Endothelial cell of umbilical vein (primary cell): ENCODE measurements at regions not wholly inside any gene's neighbourhood (a gene's known extent, or its start where the extent isn't known, plus 50 kb on each side); places are given as distances from the start of the nearest gene placed in this dataset.

Experiments
- BruUV-seq: library from RNA; stranded (reverse); fragments of 400-500 nt; replicated peaks from 2 replicates; lab custom pipeline; 2021; lab: Mats Ljungman, UMichigan
- CTCF ChIA-PET: fragments of 300-600, 350-600 bp; sonication (Branson Sonifier 250); formaldehyde crosslinking; loops from one replicate; lab custom pipeline; 2021; ENCODE audit warnings: antibody characterized with exemption, inconsistent platforms; lab: Charles Lee
- POLR2A ChIA-PET: fragments of 300-600, 350-600 bp; sonication (Branson Sonifier 250); formaldehyde crosslinking; loops from one replicate; lab custom pipeline; 2021; ENCODE audit warnings: antibody characterized with exemption, inconsistent platforms; lab: Charles Lee
- DNase-seq: peaks from one replicate; pipeline ENCODE4 v3.0.0-alpha.2; 2011; ENCODE audit warnings: low read depth, low spot score
- FAIRE-seq: peaks from 2 replicates; lab custom pipeline; 2011; peaks lifted over from hg19 to GRCh38; lab: Jason Lieb, UNC
- H2AFZ ChIP-seq: 2 replicates; pipeline ENCODE4 v1.6.0; 2012; ENCODE audit warnings: low read depth, low read length, control low read depth, inconsistent platforms
- H3K27ac ChIP-seq: 2 replicates; pipeline ENCODE4 v1.5.1; 2011; ENCODE audit warnings: low read depth, mild to moderate bottlenecking, control low read depth, low read length, moderate library complexity; ENCODE audit not compliant: insufficient read depth
- H3K27me3 ChIP-seq, 2 experiments: 2 replicates each; pipeline versions ENCODE4 v1.6.0 to v1.6.1; 2011; ENCODE audit warnings: low read length in 2 of 2, mixed read lengths in 1 of 2; ENCODE audit not compliant: control insufficient read depth in 2 of 2, insufficient read depth in 2 of 2
- H3K36me3 ChIP-seq, 2 experiments: 2 replicates in 1 of 2; 3 replicates in 1 of 2; pipeline ENCODE4 v1.5.1; 2011; ENCODE audit warnings: low read length in 2 of 2, mild to moderate bottlenecking in 1 of 2, moderate library complexity in 1 of 2; ENCODE audit not compliant: control insufficient read depth in 2 of 2, insufficient read depth in 2 of 2; ENCODE audit errors: extremely low read depth in 1 of 2
- H3K4me1 ChIP-seq: 3 replicates; pipeline ENCODE4 v1.5.1; 2011; ENCODE audit warnings: mild to moderate bottlenecking, low read length; ENCODE audit not compliant: control insufficient read depth, insufficient read depth; ENCODE audit errors: extremely low read depth
- H3K4me2 ChIP-seq: 2 replicates; pipeline ENCODE4 v1.6.1; 2011; ENCODE audit warnings: low read length, control low read depth, mixed read lengths; ENCODE audit not compliant: insufficient read depth
- H3K4me3 ChIP-seq, 3 experiments: fragments of 200-600 bp in 1 of 3; sonication (generic), shearing (Covaris generic) in 1 of 3; replicated peaks in 1 of 3; 2 replicates each; pipeline ENCODE4 v1.5.1; 2011 to 2016; ENCODE audit warnings: control low read depth in 3 of 3, low read length in 3 of 3, mild to moderate bottlenecking in 2 of 3, inconsistent platforms in 1 of 3, low read depth in 1 of 3, moderate library complexity in 1 of 3; ENCODE audit not compliant: insufficient read depth in 1 of 3
- H3K79me2 ChIP-seq: 2 replicates; pipeline ENCODE4 v1.6.0; 2012; ENCODE audit warnings: low read length, inconsistent platforms; ENCODE audit not compliant: control insufficient read depth, insufficient read depth
- H3K9ac ChIP-seq: replicated peaks from 2 replicates; pipeline ENCODE3; 2011; ENCODE audit warnings: low read length, control low read depth; ENCODE audit not compliant: insufficient read depth; ENCODE audit errors: extremely low read depth
- H3K9me1 ChIP-seq: replicated peaks from 3 replicates; pipeline ENCODE4 v1.6.0; 2011; ENCODE audit warnings: mild to moderate bottlenecking, low read length; ENCODE audit not compliant: control insufficient read depth, insufficient read depth; ENCODE audit errors: extremely low read depth
- H3K9me3 ChIP-seq: replicated peaks from 2 replicates; pipeline ENCODE4 v1.5.1; 2012; ENCODE audit warnings: low read length, inconsistent platforms; ENCODE audit not compliant: control insufficient read depth, insufficient read depth
- H4K20me1 ChIP-seq: replicated peaks from 2 replicates; pipeline ENCODE3; 2011; ENCODE audit warnings: mild to moderate bottlenecking, low read length; ENCODE audit not compliant: control insufficient read depth, insufficient read depth; ENCODE audit errors: extremely low read depth
- EZH2 ChIP-seq: IDR thresholded peaks from 2 replicates; pipeline ENCODE4 v1.6.1; 2012; ENCODE audit warnings: borderline replicate concordance, low read depth, mild to moderate bottlenecking, moderate library complexity, low read length, inconsistent platforms; ENCODE audit not compliant: severe bottlenecking
- FOS ChIP-seq: IDR thresholded peaks from 2 replicates; pipeline ENCODE4 v1.6.1; 2011; ENCODE audit warnings: mild to moderate bottlenecking, low read length, moderate library complexity, borderline replicate concordance; ENCODE audit not compliant: insufficient read depth
- GATA2 ChIP-seq: IDR thresholded peaks from 2 replicates; pipeline ENCODE4 v1.7.0; 2011; ENCODE audit warnings: low read depth, mild to moderate bottlenecking, moderate library complexity, mixed read lengths, low read length; ENCODE audit not compliant: insufficient read length, insufficient read depth
- JUN ChIP-seq: IDR thresholded peaks from 2 replicates; pipeline ENCODE4 v1.6.1; 2011; ENCODE audit warnings: borderline replicate concordance, low read depth; ENCODE audit not compliant: insufficient read length, insufficient read depth
- MYC ChIP-seq: IDR thresholded peaks from one replicate; pipeline ENCODE4 v1.6.1; 2011; ENCODE audit warnings: mild to moderate bottlenecking, low read depth, low read length
- POLR2A ChIP-seq: IDR thresholded peaks from 2 replicates; pipeline ENCODE4 v1.6.1; 2012; ENCODE audit warnings: low read depth, mild to moderate bottlenecking, control low read depth, low read length
- POLR2AphosphoS5 ChIP-seq: IDR thresholded peaks from 2 replicates; pipeline ENCODE4 v1.6.1; 2012; ENCODE audit warnings: low read depth, mild to moderate bottlenecking, control low read depth, low read length, moderate library complexity; ENCODE audit not compliant: insufficient read depth
- dilution Hi-C: fragments of 300-500 bp; cut with MboI; formaldehyde crosslinking; loops from one replicate; pipeline ENCODE4 v1.15.0; 2019; ENCODE audit warnings: low sequenced_read_pairs; ENCODE audit not compliant: extremely low pct_ligation_motif_present
- intact Hi-C: fragments of 100-400 bp; cut with micrococcal nuclease; formaldehyde crosslinking; loops from one replicate; pipeline ENCODE4 v1.10.0; 2022
- TF ChIP-seq, protein P1 (sequence below), 2 donors: IDR thresholded peaks; 1 replicate in 1 of 2; 2 replicates in 1 of 2; pipeline ENCODE4 v1.5.1; 2011; ENCODE audit warnings: low read length in 2 of 2, mild to moderate bottlenecking in 2 of 2, moderate library complexity in 2 of 2, control low read depth in 1 of 2, inconsistent platforms in 1 of 2, low read depth in 1 of 2; ENCODE audit not compliant: insufficient read depth in 1 of 2; ENCODE audit errors: extremely low read depth in 1 of 2
- TF ChIP-seq, protein P2 (sequence below): IDR thresholded peaks from 2 replicates; pipeline ENCODE4 v1.6.1; 2011; ENCODE audit not compliant: insufficient read depth, insufficient read length

DNA sequence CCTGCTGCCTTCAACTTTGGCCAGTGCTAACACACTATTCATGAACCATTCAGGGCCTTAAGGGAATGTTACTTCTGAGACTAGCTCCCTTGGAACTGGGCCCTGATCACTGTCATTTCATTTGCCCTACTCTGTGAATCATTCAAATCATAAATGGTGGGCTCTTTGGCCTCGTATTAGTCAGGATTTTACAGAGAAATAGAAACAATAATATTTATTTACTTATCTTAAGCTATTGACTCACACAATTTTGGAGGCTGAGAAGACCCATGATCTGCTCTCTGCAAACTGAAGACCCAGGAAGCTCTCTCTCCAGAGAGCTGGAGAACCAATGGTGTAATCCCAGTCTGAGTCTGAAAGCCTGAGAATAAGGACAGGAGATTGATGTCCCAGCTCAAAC, 398.5 kb downstream of the LRIG3 start:
- no peaks in the 10 kb centered on the region for H4K20me1 ChIP-seq
- no peak overlapping the region for H3K9ac ChIP-seq
- no peak overlapping the region for H3K27ac ChIP-seq
- no peak overlapping the region for H3K4me3 ChIP-seq
- no peaks in the 10 kb centered on the region for H3K27me3 ChIP-seq
- FAIRE-seq: no peak
- no peaks in the 10 kb centered on the region for H3K36me3 ChIP-seq
- intact Hi-C loops: no loop called here
- no peak for DNase-seq
- ChIA-PET CTCF (interaction anchor here (1.0 to 1.4 kb wide), 3 partner anchors 8 to 538 kb away, joined by 3 read pairs; no protein-coding TSS in a partner anchor), POLR2A (no interaction called here)
- no peaks in the 10 kb centered on the region for H3K9me1 ChIP-seq
- no peak overlapping the region for H3K4me2 ChIP-seq
- H3K79me2 ChIP-seq: no peaks in the 10 kb centered on the region
- H3K9me3 ChIP-seq: peaks cover 2% of the 10 kb centered on the region
- TF ChIP-seq, protein P1, sequence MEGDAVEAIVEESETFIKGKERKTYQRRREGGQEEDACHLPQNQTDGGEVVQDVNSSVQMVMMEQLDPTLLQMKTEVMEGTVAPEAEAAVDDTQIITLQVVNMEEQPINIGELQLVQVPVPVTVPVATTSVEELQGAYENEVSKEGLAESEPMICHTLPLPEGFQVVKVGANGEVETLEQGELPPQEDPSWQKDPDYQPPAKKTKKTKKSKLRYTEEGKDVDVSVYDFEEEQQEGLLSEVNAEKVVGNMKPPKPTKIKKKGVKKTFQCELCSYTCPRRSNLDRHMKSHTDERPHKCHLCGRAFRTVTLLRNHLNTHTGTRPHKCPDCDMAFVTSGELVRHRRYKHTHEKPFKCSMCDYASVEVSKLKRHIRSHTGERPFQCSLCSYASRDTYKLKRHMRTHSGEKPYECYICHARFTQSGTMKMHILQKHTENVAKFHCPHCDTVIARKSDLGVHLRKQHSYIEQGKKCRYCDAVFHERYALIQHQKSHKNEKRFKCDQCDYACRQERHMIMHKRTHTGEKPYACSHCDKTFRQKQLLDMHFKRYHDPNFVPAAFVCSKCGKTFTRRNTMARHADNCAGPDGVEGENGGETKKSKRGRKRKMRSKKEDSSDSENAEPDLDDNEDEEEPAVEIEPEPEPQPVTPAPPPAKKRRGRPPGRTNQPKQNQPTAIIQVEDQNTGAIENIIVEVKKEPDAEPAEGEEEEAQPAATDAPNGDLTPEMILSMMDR (IDR thresholded peaks at IDR 0.05; ENCODE audit: extremely low read depth in 1 of 2, insufficient read depth in 1 of 2, low read depth in 1 of 2, low read length in 2 of 2): no peak
- TF ChIP-seq FOS: no peak
- no peak for TF ChIP-seq MYC
- TF ChIP-seq GATA2: no peak
- TF ChIP-seq POLR2AphosphoS5: no peak
- TF ChIP-seq, protein P2, sequence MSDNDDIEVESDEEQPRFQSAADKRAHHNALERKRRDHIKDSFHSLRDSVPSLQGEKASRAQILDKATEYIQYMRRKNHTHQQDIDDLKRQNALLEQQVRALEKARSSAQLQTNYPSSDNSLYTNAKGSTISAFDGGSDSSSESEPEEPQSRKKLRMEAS: no peak
- TF ChIP-seq JUN: no peak
- TF ChIP-seq POLR2A: no peak
- TF ChIP-seq EZH2: no peak
- H3K4me1 ChIP-seq: no peaks in the 10 kb centered on the region
- BruUV-seq: no TSS peak
- dilution Hi-C loops: no loop called here
- H2AFZ ChIP-seq: no peak overlapping the region
